ENCODE measurements at regions not wholly inside any gene's neighbourhood (a gene's known extent, or its start where the extent isn't known, plus 50 kb on each side); places are given as distances from the start of the nearest gene placed in this dataset.

- TF ChIP-seq POLR2A (IDR thresholded peaks at IDR 0.05; ENCODE audit: low read depth, low read length) = no peak
- no peak for TF ChIP-seq POLR2AphosphoS5 (IDR thresholded peaks at IDR 0.05; ENCODE audit: low read depth, low read length)
- TF ChIP-seq TAF1 (IDR thresholded peaks at IDR 0.05; ENCODE audit: low read depth, low read length) = no peak
- TF ChIP-seq SPI1 (IDR thresholded peaks at IDR 0.05; ENCODE audit: low read depth, low read length) = no peak
Measured at GRCh38 chr5:60299944-60300343, 400.0 kb downstream of the DEPDC1B start.

Measured in GM12891 (cell line).